KMS-11 (cell line): ENCODE measurements at regions not wholly inside any gene's neighbourhood (a gene's known extent, or its start where the extent isn't known, plus 50 kb on each side); places are given as distances from the start of the nearest gene placed in this dataset.
"Not testable (repeated sequence)": the region's sequence is repeated elsewhere in the genome, so short reads cannot be mapped to it uniquely, and the experiment has no call there.

ENCODE experiments used
- H2AFZ ChIP-seq: fragments of 200-600 bp; sonication (generic); 2 replicates; pipeline ENCODE4 v1.6.1; 2016; ENCODE audit warnings: antibody characterized with exemption, mixed run types, low read depth
- H3K27ac ChIP-seq: fragments of 200-600 bp; sonication (generic); 2 replicates; pipeline ENCODE4 v1.6.1; 2016; ENCODE audit warnings: mild to moderate bottlenecking, mixed run types
- H3K27me3 ChIP-seq: fragments of 200-600 bp; sonication (generic); 2 replicates; pipeline ENCODE4 v1.6.1; 2017; ENCODE audit warnings: mild to moderate bottlenecking, low read depth, mixed run types, moderate library complexity; ENCODE audit not compliant: insufficient read depth
- H3K36me3 ChIP-seq: fragments of 200-600 bp; sonication (generic); 2 replicates; pipeline ENCODE4 v1.6.1; 2017; ENCODE audit warnings: mild to moderate bottlenecking, mixed run types; ENCODE audit not compliant: insufficient read depth
- H3K4me1 ChIP-seq: fragments of 200-600 bp; sonication (generic); 2 replicates; pipeline ENCODE4 v1.6.1; 2016; ENCODE audit warnings: mild to moderate bottlenecking, low read depth, mixed run types; ENCODE audit not compliant: poor library complexity, severe bottlenecking
- H3K4me2 ChIP-seq: fragments of 200-600 bp; sonication (generic); 2 replicates; pipeline ENCODE4 v1.7.0; 2016; ENCODE audit warnings: mild to moderate bottlenecking, mixed run types
- H3K4me3 ChIP-seq: fragments of 200-600 bp; sonication (generic); IDR thresholded peaks from 2 replicates; pipeline ENCODE4 v1.6.1; 2017; ENCODE audit warnings: low read depth, low read length, mixed read lengths; ENCODE audit not compliant: insufficient read depth
- H3K79me2 ChIP-seq: fragments of 200-600 bp; sonication (generic); 2 replicates; pipeline ENCODE4 v1.6.1; 2016; ENCODE audit warnings: low read depth, mixed run types; ENCODE audit not compliant: insufficient read depth
- H3K9ac ChIP-seq: fragments of 200-600 bp; sonication (generic); 2 replicates; pipeline ENCODE4 v1.6.1; 2016; ENCODE audit warnings: mild to moderate bottlenecking, mixed run types
- H4K20me1 ChIP-seq: fragments of 200-600 bp; sonication (generic); 2 replicates; pipeline ENCODE4 v1.6.1; 2016; ENCODE audit warnings: mild to moderate bottlenecking, mixed run types; ENCODE audit not compliant: insufficient read depth
- TF ChIP-seq, protein P1 (sequence below): fragments of 200-600 bp; sonication (generic); conservative IDR thresholded peaks from 2 replicates; pipeline ENCODE4 v1.6.1; 2017; ENCODE audit warnings: low read depth, mild to moderate bottlenecking, antibody characterized with exemption, low read length, moderate library complexity, mixed read lengths

DNA sequence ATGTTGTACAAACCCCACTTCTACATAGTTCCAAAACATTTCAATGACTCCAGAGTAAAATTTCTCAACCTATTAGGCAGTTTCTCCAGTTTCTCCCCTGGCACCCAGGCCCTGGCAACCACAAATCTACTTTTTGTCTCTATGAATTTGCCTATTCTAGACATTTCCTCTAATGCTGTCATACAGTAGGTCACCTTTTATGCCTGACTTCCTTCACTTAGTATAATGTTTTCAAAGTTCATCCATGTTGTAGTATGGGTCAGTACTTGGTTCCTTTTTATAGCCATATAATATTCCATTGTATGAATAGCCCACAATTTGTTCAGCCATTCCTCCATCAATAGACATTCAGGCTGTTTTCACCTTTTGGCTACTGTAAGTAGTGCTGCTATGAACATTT, 67.0 kb downstream of the SPRING1 start:
- Histone ChIP-seq H3K4me3 (no peak overlapping the region), H3K27ac (no peak overlapping the region), H3K36me3 (no peaks in the 10 kb centered on the region), H3K27me3 (no peaks in the 10 kb centered on the region), H3K9ac (no peak overlapping the region), H3K4me2 (no peak overlapping the region), H3K4me1 (no peaks in the 10 kb centered on the region), H4K20me1 (no peaks in the 10 kb centered on the region), H2AFZ (no peak overlapping the region), H3K79me2 (no peaks in the 10 kb centered on the region)
- TF ChIP-seq, protein P1, sequence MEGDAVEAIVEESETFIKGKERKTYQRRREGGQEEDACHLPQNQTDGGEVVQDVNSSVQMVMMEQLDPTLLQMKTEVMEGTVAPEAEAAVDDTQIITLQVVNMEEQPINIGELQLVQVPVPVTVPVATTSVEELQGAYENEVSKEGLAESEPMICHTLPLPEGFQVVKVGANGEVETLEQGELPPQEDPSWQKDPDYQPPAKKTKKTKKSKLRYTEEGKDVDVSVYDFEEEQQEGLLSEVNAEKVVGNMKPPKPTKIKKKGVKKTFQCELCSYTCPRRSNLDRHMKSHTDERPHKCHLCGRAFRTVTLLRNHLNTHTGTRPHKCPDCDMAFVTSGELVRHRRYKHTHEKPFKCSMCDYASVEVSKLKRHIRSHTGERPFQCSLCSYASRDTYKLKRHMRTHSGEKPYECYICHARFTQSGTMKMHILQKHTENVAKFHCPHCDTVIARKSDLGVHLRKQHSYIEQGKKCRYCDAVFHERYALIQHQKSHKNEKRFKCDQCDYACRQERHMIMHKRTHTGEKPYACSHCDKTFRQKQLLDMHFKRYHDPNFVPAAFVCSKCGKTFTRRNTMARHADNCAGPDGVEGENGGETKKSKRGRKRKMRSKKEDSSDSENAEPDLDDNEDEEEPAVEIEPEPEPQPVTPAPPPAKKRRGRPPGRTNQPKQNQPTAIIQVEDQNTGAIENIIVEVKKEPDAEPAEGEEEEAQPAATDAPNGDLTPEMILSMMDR = no peak

DNA sequence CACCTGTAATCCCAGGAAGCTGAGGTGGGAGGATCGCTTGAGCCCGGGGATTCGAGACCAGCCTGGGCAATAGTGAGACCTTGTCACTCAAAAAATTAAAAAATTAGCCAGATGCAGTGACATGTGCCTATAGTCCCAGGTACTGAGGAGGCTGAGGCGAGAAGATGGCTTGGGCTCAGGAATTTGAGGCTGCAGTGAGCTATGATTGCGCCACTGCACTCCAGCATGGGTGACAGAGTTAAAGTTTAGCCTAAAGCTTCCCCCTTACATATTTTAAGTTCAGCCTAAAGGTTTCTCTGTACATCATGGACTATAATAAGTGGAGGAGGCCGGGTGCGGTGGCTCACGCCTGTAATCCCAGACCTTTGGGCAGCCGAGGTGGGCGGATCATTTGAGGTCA, 70.1 kb downstream of the SPRING1 start:
- Histone ChIP-seq H3K79me2 (no peaks in the 10 kb centered on the region), H3K4me3 (no peak overlapping the region)

DNA sequence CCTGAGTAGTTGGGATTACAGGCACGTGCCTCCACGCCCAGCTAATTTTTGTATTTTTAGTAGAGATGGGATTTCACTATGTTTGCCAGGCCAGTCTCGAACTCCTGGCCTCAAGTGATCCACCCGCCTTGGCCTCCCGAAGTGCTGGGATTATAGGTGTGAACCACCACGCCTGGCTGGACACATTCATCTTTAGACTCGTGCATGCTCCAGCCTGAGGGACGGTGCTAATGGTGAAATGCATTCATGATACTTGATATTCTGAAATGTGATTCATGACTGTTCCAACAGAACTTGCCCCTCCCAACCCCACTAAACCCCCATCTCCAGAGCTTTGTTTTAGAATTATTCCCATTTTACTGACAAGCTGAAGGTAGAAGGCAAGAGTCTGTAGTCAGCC, 71.0 kb downstream of the SPRING1 start:
- H3K36me3 ChIP-seq, H3K4me2 ChIP-seq, H3K9ac ChIP-seq, H3K27me3 ChIP-seq, H3K79me2 ChIP-seq, H3K4me3 ChIP-seq, H3K4me1 ChIP-seq, H2AFZ ChIP-seq, H4K20me1 ChIP-seq, H3K27ac ChIP-seq: not testable (repeated sequence)

More for the DNA sequence above, 70.1 kb downstream of the SPRING1 start:
- no peaks in the 10 kb centered on the region for H4K20me1 ChIP-seq
- H3K4me2 ChIP-seq = no peak overlapping the region
- H3K27me3 ChIP-seq = no peaks in the 10 kb centered on the region
- TF ChIP-seq, protein P1 = no peak
- no peak overlapping the region for H2AFZ ChIP-seq
- H3K4me1 ChIP-seq = no peaks in the 10 kb centered on the region
- H3K9ac ChIP-seq = no peak overlapping the region
- H3K27ac ChIP-seq = no peak overlapping the region
- no peaks in the 10 kb centered on the region for H3K36me3 ChIP-seq

DNA sequence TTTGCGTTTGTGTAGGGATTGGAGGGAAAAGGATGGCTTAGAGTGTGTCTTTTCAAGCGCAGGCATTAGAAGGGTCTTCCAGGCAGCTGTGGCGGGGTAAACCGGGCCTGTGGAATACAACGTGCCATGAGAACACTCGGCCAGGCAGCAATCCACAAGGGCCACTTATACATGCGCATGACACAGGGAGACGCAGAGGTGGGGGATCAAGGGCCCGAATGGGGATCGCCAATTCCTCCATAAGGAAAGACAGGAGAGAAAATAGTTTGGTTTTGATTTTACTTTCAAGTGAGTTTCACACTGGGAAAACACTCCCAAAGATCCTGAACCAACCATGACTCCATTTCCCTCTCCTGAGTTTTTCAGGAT, 71.6 kb downstream of the SPRING1 start:
- Histone ChIP-seq H2AFZ (no peak overlapping the region), H3K4me2 (no peak overlapping the region), H3K27ac (no peak overlapping the region), H3K4me3 (no peak overlapping the region), H3K27me3 (no peaks in the 10 kb centered on the region), H3K36me3 (no peaks in the 10 kb centered on the region), H4K20me1 (no peaks in the 10 kb centered on the region), H3K9ac (no peak overlapping the region), H3K4me1 (no peaks in the 10 kb centered on the region), H3K79me2 (no peaks in the 10 kb centered on the region)
- TF ChIP-seq, protein P1 = no peak

DNA sequence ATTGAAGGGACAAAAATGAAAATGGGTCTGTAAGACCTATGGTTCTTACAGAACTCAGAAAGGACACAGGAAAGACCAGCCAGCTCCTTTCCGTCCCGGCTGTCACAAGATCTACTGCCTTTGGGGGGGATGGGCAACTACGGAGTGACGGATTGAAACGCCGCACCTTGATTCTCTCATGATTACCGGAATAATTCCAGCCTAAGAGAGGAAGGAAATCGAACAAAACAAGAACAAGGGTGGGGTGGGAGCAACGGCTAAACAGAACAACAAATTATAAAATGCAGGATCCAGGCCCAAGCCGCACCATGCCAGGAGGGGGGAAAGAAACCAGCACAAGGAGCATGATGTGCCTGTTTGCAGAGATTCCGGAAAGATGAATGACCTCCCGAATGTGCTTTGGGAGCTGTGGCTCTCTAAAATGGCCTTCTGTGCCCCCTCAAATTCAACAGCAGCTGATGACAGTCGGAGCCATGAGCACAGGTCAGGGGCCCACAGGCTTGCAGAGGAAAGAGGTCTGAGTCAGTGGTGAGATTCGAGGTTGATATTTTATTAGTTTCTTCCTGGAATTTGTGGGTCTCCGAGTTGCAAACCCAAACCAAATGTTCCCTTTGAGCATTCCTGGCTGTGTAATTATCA, 72.1 kb downstream of the SPRING1 start:
- Histone ChIP-seq H3K4me3 (no peak overlapping the region), H3K79me2 (no peaks in the 10 kb centered on the region), H3K9ac (no peak overlapping the region), H3K27me3 (no peaks in the 10 kb centered on the region), H4K20me1 (no peaks in the 10 kb centered on the region), H3K27ac (no peak overlapping the region), H3K4me1 (no peaks in the 10 kb centered on the region), H2AFZ (no peak overlapping the region), H3K4me2 (no peak overlapping the region), H3K36me3 (no peaks in the 10 kb centered on the region)
- TF ChIP-seq, protein P1 = no peak
